ENCODE measurements at regions not wholly inside any gene's neighbourhood (a gene's known extent, or its start where the extent isn't known, plus 50 kb on each side); places are given as distances from the start of the nearest gene placed in this dataset.

GRCh38 chr6:15137086-15137485, 108.8 kb upstream of the JARID2 start:
- no peak overlapping the region for H3K4me2 ChIP-seq (ENCODE audit: low read length)
- H3K4me1 ChIP-seq (ENCODE audit: insufficient read depth, low read length, poor library complexity, severe bottlenecking), result no peaks in the 10 kb centered on the region
- H3K9me3 ChIP-seq (ENCODE audit: low read length), result no peaks in the 10 kb centered on the region
- H3K79me2 ChIP-seq (ENCODE audit: insufficient read depth, low read depth, low read length), result no peaks in the 10 kb centered on the region
- H3K9me2 ChIP-seq (ENCODE audit: insufficient read depth, low read length), result no peaks in the 10 kb centered on the region
- TF ChIP-seq CTCF (conservative IDR thresholded peaks at IDR 0.05; ENCODE audit: low read length) (no peak), EZH2phosphoT487 (IDR thresholded peaks at IDR 0.05; ENCODE audit: borderline replicate concordance, low read depth, low read length) (no peak)
- intact Hi-C loops (cut with micrococcal nuclease; ENCODE audit: unreplicated experiment), result no loop called here
- H3K27ac ChIP-seq (ENCODE audit: low read depth, low read length, poor library complexity, severe bottlenecking), result no peak overlapping the region
- H3K4me3 ChIP-seq (ENCODE audit: low read depth, low read length, poor library complexity, severe bottlenecking), result no peak overlapping the region
- no TSS peak for BruUV-seq (replicated peaks)
- no peak for DNase-seq (ENCODE audit: low spot score)
- ChIA-PET POLR2A (interaction anchor here (0.6 to 0.7 kb wide), 3 partner anchors 92 to 991 kb away, joined by 3 to 6 read pairs (median 4); no protein-coding TSS in a partner anchor), CTCF (ENCODE audit: unreplicated experiment) (no interaction called here)
- H2AFZ ChIP-seq (ENCODE audit: low read length), result no peak overlapping the region
- no peaks in the 10 kb centered on the region for H3K36me3 ChIP-seq (ENCODE audit: insufficient read depth, low read length)
- H4K20me1 ChIP-seq (ENCODE audit: insufficient read depth, low read length), result no peaks in the 10 kb centered on the region

GRCh38 chr6:15143086-15143485, 102.8 kb upstream of the JARID2 start:
- BruUV-seq (replicated peaks), result no TSS peak
- no peaks in the 10 kb centered on the region for H3K79me2 ChIP-seq (ENCODE audit: insufficient read depth, low read depth, low read length)
- TF ChIP-seq EZH2phosphoT487 (IDR thresholded peaks at IDR 0.05; ENCODE audit: borderline replicate concordance, low read depth, low read length) (no peak), CTCF (conservative IDR thresholded peaks at IDR 0.05; ENCODE audit: low read length) (no peak)
- H3K4me1 ChIP-seq (ENCODE audit: insufficient read depth, low read length, poor library complexity, severe bottlenecking), result no peaks in the 10 kb centered on the region
- H3K9me3 ChIP-seq (ENCODE audit: low read length), result no peaks in the 10 kb centered on the region
- no peak overlapping the region for H3K27ac ChIP-seq (ENCODE audit: low read depth, low read length, poor library complexity, severe bottlenecking)
- H3K4me2 ChIP-seq (ENCODE audit: low read length), result no peak overlapping the region
- intact Hi-C loops (cut with micrococcal nuclease; ENCODE audit: unreplicated experiment), result no loop called here
- POLR2A ChIA-PET, result interaction anchor here (0.5 kb wide), 1 partner anchor 101 kb away, joined by 3 read pairs; no protein-coding TSS in a partner anchor
- H3K9me2 ChIP-seq (ENCODE audit: insufficient read depth, low read length), result no peaks in the 10 kb centered on the region
- CTCF ChIA-PET (ENCODE audit: unreplicated experiment), result no interaction called here
- no peaks in the 10 kb centered on the region for H3K36me3 ChIP-seq (ENCODE audit: insufficient read depth, low read length)
- H2AFZ ChIP-seq (ENCODE audit: low read length), result no peak overlapping the region
- no peak overlapping the region for H3K4me3 ChIP-seq (ENCODE audit: low read depth, low read length, poor library complexity, severe bottlenecking)
- H4K20me1 ChIP-seq (ENCODE audit: insufficient read depth, low read length), result no peaks in the 10 kb centered on the region
- DNase-seq (ENCODE audit: low spot score), result no peak

- no peak for TF ChIP-seq EZH2phosphoT487 (IDR thresholded peaks at IDR 0.05; ENCODE audit: borderline replicate concordance, low read depth, low read length)
- TF ChIP-seq CTCF (conservative IDR thresholded peaks at IDR 0.05; ENCODE audit: low read length), result no peak
- Histone ChIP-seq H3K27ac (ENCODE audit: low read depth, low read length, poor library complexity, severe bottlenecking) (no peak overlapping the region), H3K9me3 (ENCODE audit: low read length) (no peaks in the 10 kb centered on the region), H3K36me3 (ENCODE audit: insufficient read depth, low read length) (no peaks in the 10 kb centered on the region), H3K4me2 (ENCODE audit: low read length) (no peak overlapping the region), H3K9me2 (ENCODE audit: insufficient read depth, low read length) (no peaks in the 10 kb centered on the region), H3K4me3 (ENCODE audit: low read depth, low read length, poor library complexity, severe bottlenecking) (no peak overlapping the region), H3K4me1 (ENCODE audit: insufficient read depth, low read length, poor library complexity, severe bottlenecking) (no peaks in the 10 kb centered on the region), H3K79me2 (ENCODE audit: insufficient read depth, low read depth, low read length) (no peaks in the 10 kb centered on the region), H2AFZ (ENCODE audit: low read length) (no peak overlapping the region), H4K20me1 (ENCODE audit: insufficient read depth, low read length) (no peaks in the 10 kb centered on the region)
- ChIA-PET CTCF (ENCODE audit: unreplicated experiment) (no interaction called here), POLR2A (interaction anchor here (0.5 to 0.6 kb wide), 2 partner anchors 102 to 1284 kb away, joined by 3 to 6 read pairs; no protein-coding TSS in a partner anchor)
- no peak for DNase-seq (ENCODE audit: low spot score)
- BruUV-seq (replicated peaks), result no TSS peak
- intact Hi-C loops (cut with micrococcal nuclease; ENCODE audit: unreplicated experiment), result no loop called here
Observed at GRCh38 chr6:15143540-15143939, 102.3 kb upstream of the JARID2 start.
